Peyer's patch (tissue), 4 donors: ENCODE measurements at regions not wholly inside any gene's neighbourhood (a gene's known extent, or its start where the extent isn't known, plus 50 kb on each side); places are given as distances from the start of the nearest gene placed in this dataset.

ENCODE experiments used
- DNase-seq, 3 donors: peaks; one replicate each; pipeline ENCODE4 v3.0.0-alpha.2; 2017 to 2019
- H3K27ac ChIP-seq, 4 donors: fragments of 200-600 bp; sonication (generic); one replicate each; pipeline ENCODE4 v1.5.1; 2016 to 2019
- H3K27me3 ChIP-seq, 2 donors: fragments of 200-600 bp; sonication (generic); one replicate each; pipeline ENCODE4 v1.5.1; 2019
- H3K36me3 ChIP-seq, 3 donors: fragments of 200-600 bp; sonication (generic); one replicate each; pipeline ENCODE4 v1.5.1; 2016 to 2019
- H3K4me1 ChIP-seq, 4 donors: fragments of 200-600 bp; sonication (generic); one replicate each; pipeline ENCODE4 v1.5.1; 2016 to 2019
- H3K4me3 ChIP-seq, 4 donors: fragments of 200-600 bp; sonication (generic); 1 replicate in 3 of 4; 2 replicates in 1 of 4; pipeline ENCODE4 v1.5.1; 2016 to 2019; ENCODE audit warnings: mild to moderate bottlenecking in 1 of 4
- H3K9me3 ChIP-seq, 4 donors: fragments of 200-600 bp; sonication (generic); one replicate each; pipeline ENCODE4 v1.5.1; 2016 to 2019; ENCODE audit warnings: mild to moderate bottlenecking in 1 of 4
- CTCF ChIP-seq, 6 experiments: fragments of 450-650 bp in 4 of 6; fragments of 200-600 bp in 2 of 6; sonication (generic) in 1 of 6; IDR thresholded peaks; one replicate each; pipeline ENCODE4 v1.5.1; 2017 to 2019; ENCODE audit warnings: antibody characterized with exemption in 6 of 6, mild to moderate bottlenecking in 3 of 6, moderate library complexity in 1 of 6
- POLR2A ChIP-seq, 2 donors: fragments of 450-650 bp; IDR thresholded peaks; one replicate each; pipeline ENCODE4 v1.5.1; 2017; ENCODE audit warnings: antibody characterized with exemption in 2 of 2, mild to moderate bottlenecking in 2 of 2, moderate library complexity in 2 of 2

GRCh38 chr3:72595927-72596610 lies 252.2 kb downstream of the SHQ1 start:
- no peak for TF ChIP-seq POLR2A (IDR thresholded peaks at IDR 0.05)
- TF ChIP-seq CTCF (IDR thresholded peaks at IDR 0.05): no peak
- Histone ChIP-seq H3K4me3 (no peak overlapping the region), H3K4me1 (peaks cover 0 to 7% (median 0%) of the 10 kb centered on the region in 4 donors), H3K27ac (no peak overlapping the region), H3K36me3 (no peaks in the 10 kb centered on the region), H3K27me3 (no peaks in the 10 kb centered on the region), H3K9me3 (no peaks in the 10 kb centered on the region)
- no peak for DNase-seq

- no peaks in the 10 kb centered on the region for H3K27me3 ChIP-seq
- no peaks in the 10 kb centered on the region for H3K36me3 ChIP-seq
- H3K9me3 ChIP-seq: no peaks in the 10 kb centered on the region
- TF ChIP-seq POLR2A (IDR thresholded peaks at IDR 0.05) (no peak), CTCF (IDR thresholded peaks at IDR 0.05) (no peak)
- H3K4me3 ChIP-seq: no peak overlapping the region
- DNase-seq: no peak
- H3K27ac ChIP-seq: no peak overlapping the region
- peaks cover 0 to 7% (median 0%) of the 10 kb centered on the region in 4 donors for H3K4me1 ChIP-seq
These were observed 252.9 kb downstream of the SHQ1 start for GRCh38 chr3:72595376-72595775.

- Histone ChIP-seq H3K9me3 (no peaks in the 10 kb centered on the region), H3K27ac (no peak overlapping the region), H3K36me3 (no peaks in the 10 kb centered on the region), H3K4me3 (no peak overlapping the region), H3K4me1 (peaks cover 0 to 7% (median 0%) of the 10 kb centered on the region in 4 donors), H3K27me3 (no peaks in the 10 kb centered on the region)
- no peak for DNase-seq
- TF ChIP-seq CTCF (IDR thresholded peaks at IDR 0.05): no peak
- TF ChIP-seq POLR2A (IDR thresholded peaks at IDR 0.05): no peak
These were observed 253.5 kb downstream of the SHQ1 start for GRCh38 chr3:72594615-72595215.

- no peak for DNase-seq
- no peak for TF ChIP-seq CTCF (IDR thresholded peaks at IDR 0.05)
- TF ChIP-seq POLR2A (IDR thresholded peaks at IDR 0.05): no peak
- Histone ChIP-seq H3K36me3 (no peaks in the 10 kb centered on the region), H3K4me1 (peaks cover 0 to 7% (median 0%) of the 10 kb centered on the region in 4 donors), H3K4me3 (no peak overlapping the region), H3K9me3 (no peaks in the 10 kb centered on the region), H3K27me3 (no peaks in the 10 kb centered on the region), H3K27ac (no peak overlapping the region)
These were observed 254.3 kb downstream of the SHQ1 start for GRCh38 chr3:72593881-72594397.

GRCh38 chr3:72591522-72592421 lies 256.5 kb downstream of the SHQ1 start:
- peaks cover 0 to 7% (median 0%) of the 10 kb centered on the region in 4 donors for H3K4me1 ChIP-seq
- H3K36me3 ChIP-seq: no peaks in the 10 kb centered on the region
- H3K4me3 ChIP-seq: no peak overlapping the region
- H3K9me3 ChIP-seq: no peaks in the 10 kb centered on the region
- no peaks in the 10 kb centered on the region for H3K27me3 ChIP-seq
- TF ChIP-seq CTCF (IDR thresholded peaks at IDR 0.05): no peak
- no peak for TF ChIP-seq POLR2A (IDR thresholded peaks at IDR 0.05)
- peak overlapping the region in 1 of 4 donors; percentile 27 for H3K27ac ChIP-seq
- peak in 1 of 3 donors; percentile 20 for DNase-seq
